Left lobe of liver (tissue), 2 donors: ENCODE measurements at regions not wholly inside any gene's neighbourhood (a gene's known extent, or its start where the extent isn't known, plus 50 kb on each side); places are given as distances from the start of the nearest gene placed in this dataset.

Source experiments
- ATAC-seq: fragments of 200-7000 bp; cut with Tn5 transposase; one replicate; pipeline ENCODE4 v1.9.1; 2020; ENCODE audit warnings: mild to moderate bottlenecking, moderate library complexity
- DNase-seq: peaks from one replicate; pipeline ENCODE4 v3.0.0-alpha.2; 2020; ENCODE audit warnings: low spot score
- donor health status: DM: no; HTN: no; CAD: no; lungs with moderate emphysema.
- donor health status: DM: no; HTN: yes; CAD: no.

DNA sequence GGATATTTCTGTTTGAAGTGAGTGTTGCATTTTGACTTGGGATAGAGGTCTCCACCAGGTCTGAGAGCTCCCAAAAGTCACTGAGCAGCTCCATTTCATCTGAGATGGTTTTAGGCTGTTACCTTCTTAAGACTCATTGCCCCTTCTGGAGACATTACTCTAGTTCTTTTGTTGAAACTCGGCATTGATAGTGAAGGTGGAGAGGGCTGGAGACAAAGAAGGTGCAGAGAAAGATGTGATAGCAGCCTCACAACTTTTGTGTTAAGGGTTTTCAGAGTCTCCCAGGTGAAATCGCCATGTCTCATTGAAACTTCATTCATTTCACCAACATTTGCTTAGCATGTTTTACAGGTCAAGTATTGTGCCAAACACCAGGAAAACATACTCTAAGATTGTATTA, 219.6 kb downstream of the INSIG2 start:
- ATAC-seq (no peak), DNase-seq (no peak)

DNA sequence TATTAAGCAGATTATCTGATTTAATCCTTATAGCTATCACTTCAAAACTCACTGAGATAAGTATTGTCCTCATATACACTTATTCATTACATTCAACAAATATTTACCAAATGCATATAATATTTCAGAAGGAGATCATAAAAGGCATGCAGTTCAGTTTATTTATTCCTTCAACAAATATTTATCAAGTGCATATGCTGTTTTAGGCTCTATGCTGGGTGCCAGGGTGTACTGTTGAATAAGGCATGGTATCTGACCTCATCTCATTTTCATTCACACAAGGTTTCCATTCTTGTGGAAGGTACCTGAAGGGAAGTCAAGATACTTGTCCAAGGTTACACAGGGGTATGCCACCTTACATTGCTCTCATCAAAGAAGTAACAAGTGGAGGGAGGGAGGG, 213.0 kb downstream of the INSIG2 start:
- ATAC-seq (no peak), DNase-seq (no peak)

DNA sequence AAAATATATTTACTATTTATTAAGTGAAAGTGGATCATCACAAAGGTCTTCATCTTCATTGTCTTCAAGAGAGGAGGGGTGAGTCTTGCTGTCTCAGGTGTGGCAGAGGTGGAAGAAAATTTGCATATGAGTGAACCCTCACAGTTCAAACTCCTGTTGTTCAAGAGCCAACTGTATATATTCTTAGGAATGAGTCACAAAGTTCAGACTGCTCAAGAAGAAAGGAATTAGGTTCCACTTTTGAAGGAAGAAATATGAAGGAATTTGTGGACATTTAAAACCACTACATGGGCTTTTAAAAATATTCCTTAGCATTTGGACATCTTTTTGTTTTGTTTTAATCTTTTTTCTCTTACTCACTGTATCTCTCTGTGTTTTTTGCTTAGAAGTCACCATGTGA, 212.6 kb downstream of the INSIG2 start:
- no peak for DNase-seq
- ATAC-seq, result no peak

DNA sequence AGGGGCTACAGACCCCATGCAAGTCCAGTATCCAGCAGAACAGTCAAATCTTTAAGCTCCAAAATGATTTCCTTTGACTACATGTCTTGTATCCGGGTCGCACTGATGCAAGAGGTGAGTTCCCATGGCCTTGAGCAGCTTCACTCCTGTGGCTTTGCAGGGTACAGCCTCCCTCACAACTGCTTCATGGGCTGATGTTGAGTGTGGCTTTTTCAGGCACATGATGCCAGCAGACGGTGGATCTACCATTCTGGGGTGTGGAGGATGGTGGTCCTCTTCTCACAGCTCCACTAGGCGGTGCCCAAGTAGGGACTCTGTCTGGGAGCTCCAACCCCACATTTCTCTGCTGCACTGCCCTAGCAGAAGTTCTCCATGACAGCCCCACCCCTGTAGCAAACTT, 208.4 kb downstream of the INSIG2 start:
- ATAC-seq (no peak), DNase-seq (no peak)

DNA sequence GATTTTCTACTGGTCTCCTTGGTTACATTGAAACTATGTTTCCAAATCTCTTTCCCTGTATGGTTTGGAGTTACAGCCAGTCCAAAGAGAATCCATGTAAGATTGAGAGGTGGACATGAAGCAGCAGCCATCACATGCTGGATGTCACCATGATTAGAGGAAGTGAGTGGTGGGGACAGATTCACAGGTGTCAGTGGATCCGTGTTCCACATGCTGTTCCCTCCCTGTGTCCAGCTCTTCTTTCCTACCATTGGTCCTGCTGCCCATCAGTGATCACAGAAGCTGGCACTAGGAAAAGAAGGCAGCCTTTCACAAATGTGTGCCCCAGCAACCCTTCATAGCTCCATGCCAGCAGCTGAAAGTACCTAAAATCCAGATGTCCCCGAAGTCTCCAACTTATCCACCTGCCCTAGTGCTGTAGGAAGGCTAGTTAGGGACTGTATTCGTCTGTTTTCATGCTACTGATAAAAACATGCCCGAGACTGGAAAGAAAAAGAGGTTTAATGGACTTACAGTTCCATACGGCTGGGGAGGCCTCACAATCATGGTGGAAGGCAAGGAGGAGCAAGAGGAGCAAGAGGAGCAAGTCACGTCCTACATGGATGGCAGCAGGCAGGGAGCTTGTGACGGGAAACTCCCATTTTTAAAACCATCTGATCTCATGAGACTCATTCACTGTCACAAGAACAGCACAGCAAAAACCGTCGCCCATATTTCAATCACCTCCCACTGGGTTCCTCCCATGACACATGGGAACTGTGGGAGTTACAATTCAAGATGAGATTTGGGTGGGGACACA, 207.5 kb downstream of the INSIG2 start:
- DNase-seq, result no peak
- ATAC-seq, result no peak

DNA sequence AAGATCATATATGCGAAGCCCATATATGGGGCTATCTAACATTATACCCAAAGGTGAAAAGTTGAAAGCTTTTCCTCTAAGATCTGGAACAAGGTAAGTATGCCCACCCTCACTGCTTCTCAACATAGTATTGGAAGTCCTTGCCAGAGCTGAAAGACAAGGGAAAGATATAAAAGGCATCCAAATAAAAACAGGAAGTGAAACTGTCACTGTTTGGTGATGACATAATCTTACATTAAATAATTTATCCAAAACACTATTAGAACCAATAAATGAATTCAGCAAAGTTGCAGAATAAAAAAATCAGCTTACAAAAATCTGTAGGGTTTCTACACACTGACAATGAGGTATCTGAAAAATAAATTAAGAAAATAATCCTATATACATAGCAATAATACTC, 205.8 kb downstream of the INSIG2 start:
- no peak for DNase-seq
- no peak for ATAC-seq

DNA sequence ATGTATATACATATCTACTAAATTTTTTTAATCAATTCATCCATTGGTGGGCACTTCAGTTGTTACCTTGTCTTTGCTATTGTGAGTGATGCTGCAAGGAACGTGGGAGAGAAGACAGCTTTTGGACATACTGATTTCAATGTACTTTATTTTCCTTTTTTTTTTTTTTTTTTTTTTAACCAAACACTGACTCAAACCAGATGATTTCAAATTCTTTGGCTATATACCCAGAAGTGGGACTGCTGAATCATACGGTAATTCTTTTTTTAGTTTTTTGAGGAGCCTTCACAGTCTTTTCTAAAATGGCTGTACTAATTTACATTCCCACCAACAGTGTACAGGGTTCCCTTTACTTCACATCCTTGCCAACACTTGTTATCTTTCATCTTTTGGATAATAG, 204.7 kb downstream of the INSIG2 start:
- ATAC-seq, result no peak
- no peak for DNase-seq

DNA sequence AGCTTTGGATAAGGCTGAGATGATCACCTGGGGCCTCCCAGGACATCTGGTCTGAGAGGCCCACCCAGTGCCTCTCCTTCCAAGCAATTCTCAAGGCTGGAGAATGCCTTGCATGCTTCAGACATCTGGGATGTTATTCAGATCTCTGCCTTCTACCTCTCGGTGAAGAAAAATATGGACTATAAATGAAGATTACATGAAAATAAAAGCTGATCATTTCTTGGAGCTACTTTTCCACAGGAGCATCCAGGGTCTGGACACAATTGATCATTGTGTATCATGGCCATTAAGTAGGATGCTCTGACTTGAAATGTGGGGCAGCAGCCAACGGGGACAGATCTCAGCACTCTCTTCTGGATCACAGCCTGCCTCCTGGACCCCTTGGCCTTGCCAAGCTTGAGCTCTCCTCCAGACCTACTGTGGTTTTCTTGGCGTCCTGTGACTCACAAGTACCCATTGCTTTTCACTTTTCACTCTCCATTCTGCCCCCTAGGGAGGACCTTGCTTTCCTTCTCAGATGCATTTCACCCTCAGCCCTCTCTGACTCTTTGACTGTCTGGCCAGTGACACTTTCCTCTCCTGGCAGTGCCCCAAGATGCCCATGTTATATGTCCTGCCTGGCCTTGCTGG, 203.1 kb downstream of the INSIG2 start:
- ATAC-seq, result no peak

DNA sequence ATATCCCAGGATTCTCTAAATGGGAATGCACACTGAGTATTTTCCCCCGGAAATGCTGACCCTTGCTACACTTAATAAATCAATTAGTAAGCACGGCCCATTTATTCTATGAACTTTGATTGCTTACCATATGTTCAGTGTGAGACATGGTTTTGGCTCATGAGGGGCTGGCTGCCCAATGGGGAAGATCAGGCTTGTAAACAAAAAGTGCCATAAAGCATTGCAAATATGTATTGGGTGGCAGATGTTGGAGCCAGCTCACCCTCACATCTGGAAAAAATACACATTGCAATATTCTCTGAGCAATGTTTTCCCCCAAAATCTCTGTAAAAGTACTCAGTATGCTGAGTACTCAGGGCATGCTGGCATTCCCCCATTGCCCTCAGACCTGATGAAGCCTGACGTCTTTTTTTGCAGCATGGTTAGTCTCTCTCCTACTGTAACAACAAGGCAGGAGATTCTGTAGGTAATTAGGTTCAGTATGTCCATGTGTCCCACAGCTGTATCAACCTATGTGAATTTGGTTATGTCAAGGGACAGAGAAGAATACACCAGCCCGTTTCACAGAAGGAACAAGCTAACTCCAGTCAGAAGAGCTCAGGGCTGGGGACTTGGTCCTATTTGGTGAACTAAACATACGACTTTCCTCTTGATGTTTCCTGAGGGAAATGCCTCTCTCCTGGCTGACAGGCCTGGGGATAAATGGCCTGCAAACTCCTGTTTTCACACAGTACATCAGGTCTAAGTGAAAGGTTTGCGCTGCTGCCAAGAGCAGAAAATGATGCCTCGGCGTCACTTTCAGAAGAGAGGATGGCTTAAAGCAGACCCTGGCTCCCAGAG, 202.4 kb downstream of the INSIG2 start:
- DNase-seq (no peak), ATAC-seq (no peak)

More for the DNA sequence above, 203.1 kb downstream of the INSIG2 start:
- DNase-seq, result no peak

DNA sequence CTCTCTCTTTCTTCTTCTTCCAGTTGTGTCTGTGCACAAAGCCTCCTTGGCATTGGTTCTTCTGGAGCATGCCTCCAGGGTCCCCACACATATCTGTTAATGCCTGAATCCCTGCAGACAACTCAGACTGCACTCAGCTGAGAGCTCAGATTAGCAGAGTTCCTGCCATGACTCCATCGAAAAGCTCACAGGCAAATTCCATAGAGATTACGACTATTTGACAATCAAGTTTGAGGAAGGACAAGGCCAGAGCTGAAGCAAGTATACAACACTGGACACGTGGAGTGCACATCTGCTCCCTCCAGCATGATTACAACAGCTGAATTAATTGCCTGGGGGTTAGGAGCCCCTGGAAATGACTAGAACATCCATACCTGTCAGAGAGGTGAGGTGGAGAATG, 190.7 kb downstream of the INSIG2 start:
- ATAC-seq (no peak), DNase-seq (no peak)

DNA sequence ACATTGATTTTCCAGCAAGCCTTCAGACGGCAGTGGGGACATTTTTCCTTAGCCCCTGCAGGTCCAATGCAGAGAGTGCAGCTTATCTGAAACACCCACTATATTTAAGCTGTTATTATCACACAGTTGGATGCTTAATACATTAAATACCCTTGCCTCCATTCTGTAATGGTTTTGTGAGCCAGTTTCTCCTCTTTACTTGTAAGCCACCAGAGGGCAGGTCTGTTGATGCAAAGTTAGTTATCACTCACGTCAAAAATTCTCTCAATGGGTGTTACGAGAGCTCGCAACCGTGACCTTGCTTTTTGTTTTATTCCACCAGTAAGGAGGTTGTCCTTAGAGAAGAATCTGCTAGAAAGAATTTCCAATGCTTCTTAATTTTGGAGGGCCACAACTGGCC, 189.8 kb downstream of the INSIG2 start:
- ATAC-seq, result no peak
- DNase-seq, result no peak

DNA sequence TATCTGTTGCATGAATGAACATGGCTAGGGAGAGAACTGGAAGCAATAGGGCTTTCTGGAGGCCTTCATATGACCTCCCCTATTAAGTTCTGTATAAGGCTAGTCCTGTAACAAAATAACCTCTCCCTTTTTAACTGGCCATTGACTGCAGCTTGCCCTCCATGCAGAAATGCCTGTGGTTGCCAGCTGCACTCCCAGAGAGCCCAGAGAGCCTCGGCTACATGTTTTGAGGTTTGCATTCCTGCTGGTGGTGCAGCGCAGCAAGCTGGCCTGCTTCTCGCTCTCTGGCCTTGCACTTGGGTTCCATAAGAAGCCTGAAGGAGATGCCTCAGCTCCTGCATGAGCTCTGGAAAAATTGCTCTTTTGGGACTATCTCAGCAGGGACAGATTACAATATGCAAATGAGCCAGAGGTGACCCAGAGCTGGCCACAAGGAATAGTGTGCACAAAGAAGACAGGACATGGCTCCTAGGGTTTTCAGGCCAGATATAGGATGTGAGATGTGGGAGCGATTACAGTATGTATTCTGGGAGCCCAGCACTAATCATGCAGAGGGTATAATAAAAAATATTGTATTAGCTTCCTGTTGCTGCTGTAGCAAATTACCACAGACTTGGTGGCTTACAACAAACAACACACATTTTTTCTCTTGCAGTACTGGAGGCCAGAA, 186.7 kb downstream of the INSIG2 start:
- ATAC-seq, result no peak
- no peak for DNase-seq

DNA sequence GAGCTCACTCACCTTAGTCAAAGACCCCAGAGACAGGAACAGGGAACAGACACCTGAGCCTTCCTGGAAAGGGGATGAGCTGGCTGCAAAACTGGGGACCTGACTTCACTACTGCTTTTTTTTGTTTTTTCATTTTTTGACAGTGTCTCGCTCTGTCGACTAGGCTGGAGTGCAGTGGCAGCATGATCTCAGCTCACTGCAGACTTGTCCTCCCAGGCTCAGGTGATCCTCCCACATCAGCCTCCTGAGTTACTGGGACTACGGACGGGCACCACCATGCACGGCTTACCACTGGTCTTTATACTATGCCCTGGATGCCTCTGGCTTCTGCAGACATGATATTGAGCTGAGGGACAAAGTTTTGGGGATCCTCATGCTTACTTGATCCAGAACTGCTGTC, 184.1 kb downstream of the INSIG2 start:
- ATAC-seq, result no peak
- DNase-seq, result no peak

DNA sequence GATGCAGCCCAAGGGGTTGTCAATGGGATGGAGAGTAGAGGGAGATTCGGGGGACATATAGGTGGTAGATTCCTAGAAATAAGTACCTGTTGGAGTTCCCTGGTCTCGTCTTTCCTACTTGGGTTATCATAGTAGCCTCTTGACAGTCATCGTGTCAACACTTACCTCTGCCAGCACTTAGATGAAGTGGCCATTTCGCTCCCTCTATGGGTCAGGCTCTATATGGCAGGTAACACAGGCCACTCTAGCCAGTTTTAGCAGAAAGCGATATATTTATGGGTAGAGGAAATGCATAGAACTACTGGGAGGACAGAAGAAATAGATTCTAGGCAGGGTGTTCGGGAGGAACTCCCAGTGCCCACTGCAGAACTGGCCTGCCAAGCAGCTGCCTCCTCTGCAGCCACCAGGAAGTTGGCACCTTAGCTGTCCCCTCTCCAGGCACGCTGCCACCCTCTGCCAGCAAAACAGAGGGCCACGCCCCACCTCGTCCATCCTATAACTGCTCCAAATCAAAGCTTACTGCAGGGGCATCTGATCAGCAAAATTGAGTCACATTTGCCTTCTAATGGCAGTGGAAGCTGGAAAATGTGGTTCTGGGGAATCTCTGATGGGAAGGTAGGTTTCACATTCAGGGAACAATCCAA, 181.3 kb downstream of the INSIG2 start:
- ATAC-seq (no peak), DNase-seq (no peak)

DNA sequence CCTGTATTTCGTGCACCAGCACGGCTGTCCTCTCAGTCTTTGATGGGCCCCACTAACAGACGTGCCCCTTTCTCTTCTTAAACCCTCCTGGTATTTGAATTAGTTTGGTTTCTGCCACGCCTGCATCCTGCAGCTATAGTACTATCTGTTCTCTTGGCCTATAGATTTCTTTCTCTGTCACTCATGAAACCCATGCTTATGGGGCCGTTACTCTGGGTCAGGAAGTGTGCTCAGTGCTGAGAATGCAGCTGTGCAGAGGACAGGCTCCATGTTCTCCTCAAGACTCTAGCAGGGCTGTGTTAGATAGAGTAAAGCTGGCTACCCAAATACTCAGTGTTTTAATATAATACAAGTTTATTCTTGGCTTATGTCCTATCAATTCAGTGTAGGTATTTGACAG, 180.0 kb downstream of the INSIG2 start:
- no peak for DNase-seq
- no peak for ATAC-seq

DNA sequence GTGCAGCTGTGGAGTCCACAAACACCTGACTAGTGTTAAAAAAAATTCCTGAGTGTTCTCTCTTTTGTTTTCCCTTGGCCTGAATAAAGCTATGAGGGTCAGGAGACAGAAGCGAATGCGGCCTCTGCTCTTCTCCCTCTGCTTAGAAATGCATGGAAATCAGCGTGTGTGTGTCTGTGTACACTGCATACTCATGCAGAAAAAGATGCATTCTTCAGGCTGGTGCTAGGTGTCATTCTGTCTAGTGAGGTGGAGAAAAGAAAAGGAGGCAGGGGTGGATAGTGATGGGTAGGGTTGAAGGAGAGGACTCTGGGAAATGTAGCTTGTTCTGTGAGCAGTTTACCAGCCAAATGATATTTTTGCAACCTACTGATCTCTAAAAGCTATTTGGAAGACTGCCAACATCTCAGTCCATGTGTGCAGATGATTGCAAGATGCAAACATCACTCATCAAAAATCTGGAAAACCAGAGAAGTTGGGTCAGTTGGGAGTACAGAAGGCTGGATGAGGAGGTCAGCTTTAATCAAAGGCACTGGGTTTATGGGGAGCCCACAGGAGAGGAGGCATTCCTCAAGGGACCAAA, 177.7 kb downstream of the INSIG2 start:
- DNase-seq (no peak), ATAC-seq (no peak)

DNA sequence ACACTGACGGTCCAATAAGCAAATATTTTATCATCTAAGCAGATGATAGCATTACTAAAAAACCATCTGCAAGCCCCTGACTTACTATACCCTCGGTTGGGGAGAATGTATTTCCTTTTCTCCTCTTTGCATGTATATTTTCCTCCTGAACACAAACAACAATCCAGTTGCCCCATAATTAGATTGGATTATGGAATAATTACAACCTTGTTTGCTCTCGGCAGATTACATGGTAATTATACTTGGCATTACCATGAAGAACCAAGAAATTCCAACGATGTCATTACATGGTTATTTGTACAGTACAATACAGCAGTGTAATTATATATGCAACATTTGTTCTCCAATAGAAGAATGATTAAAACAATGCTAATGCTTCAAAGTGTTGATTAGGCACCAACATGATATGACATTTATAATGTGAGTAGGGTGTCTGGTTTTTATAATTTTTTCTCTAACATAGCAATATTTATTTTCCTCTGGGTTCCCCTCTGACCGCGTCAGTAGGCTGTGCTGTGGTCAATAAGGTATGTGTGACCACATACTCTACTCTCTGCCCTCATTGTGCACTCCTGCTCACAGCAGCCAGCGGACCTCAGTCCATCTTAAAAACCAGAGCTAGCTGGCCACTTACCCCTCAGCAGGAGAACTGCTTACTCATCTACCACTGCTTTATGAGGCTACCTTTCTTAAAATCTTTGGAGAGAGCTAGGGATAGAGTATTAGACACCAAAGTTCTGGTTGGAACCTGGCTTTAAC, 176.1 kb downstream of the INSIG2 start:
- ATAC-seq (no peak), DNase-seq (no peak)

DNA sequence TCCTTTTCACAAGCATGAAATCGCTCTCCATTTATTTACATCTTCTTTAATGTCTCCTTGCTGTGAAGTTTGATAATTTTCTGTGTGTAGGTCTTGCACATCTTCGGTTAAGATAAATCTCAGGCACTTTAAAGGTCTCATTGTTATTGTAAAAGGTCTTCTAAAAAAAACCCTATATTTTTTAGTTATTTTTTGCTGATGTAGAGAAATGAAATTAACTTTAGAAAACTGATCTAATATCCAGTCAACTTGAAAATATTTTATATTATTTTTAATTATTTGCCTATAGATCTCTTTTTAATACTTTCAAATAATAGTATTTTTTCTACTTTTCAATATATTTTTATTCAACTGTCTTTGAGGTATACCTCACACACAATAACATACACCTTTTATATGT, 169.4 kb downstream of the INSIG2 start:
- DNase-seq (no peak), ATAC-seq (no peak)

DNA sequence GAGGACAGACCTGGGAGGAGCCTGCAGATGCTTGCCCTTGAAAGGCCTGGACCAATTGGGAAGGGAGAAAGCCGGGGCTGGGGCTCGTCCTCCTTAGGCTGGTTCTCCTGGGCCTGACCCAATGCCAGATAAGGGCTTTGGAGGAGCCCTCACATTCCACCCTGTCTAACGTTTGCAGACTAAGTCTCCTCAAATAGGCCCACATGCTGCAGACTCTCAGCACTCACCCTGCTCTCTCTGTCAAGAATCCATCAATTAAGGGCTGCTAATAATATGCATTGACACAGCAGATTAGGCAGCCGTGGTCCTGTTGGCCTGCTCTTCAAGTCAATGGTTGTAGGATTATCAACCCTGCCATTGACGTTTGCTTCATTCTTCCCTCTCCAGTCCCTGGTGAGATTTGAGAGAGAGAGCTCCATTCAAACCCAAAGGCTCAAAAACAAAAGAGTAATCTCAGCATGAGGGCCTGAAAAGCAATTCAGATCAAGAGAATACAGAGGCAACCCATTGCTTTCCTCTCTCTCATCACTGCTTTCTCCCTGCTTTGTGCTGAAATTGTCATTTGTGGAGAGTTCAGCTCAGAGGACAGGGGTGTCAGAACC, 167.6 kb downstream of the INSIG2 start:
- ATAC-seq, result no peak
- DNase-seq, result no peak
